Dendritic cell treated with granulocyte-macrophage colony-stimulating factor and Interleukin-4, amounts not matched to agents 40 ng/mL and 50 ng/mL, for 4 days (primary cell): ENCODE measurements at regions not wholly inside any gene's neighbourhood (a gene's known extent, or its start where the extent isn't known, plus 50 kb on each side); places are given as distances from the start of the nearest gene placed in this dataset.

ENCODE experiments used
- H3K27ac Mint-ChIP-seq: one replicate; pipeline ENCODE4 v1.8.0; 2022; ENCODE audit warnings: mild to moderate bottlenecking, mixed read lengths
- H3K27me3 Mint-ChIP-seq: one replicate; pipeline ENCODE4 v1.8.0; 2022; ENCODE audit warnings: mild to moderate bottlenecking, mixed read lengths
- H3K36me3 Mint-ChIP-seq: one replicate; pipeline ENCODE4 v1.8.0; 2022; ENCODE audit warnings: low read depth, mixed read lengths
- H3K4me1 Mint-ChIP-seq: one replicate; pipeline ENCODE4 v1.8.0; 2022; ENCODE audit warnings: low read depth, mixed read lengths
- H3K4me3 Mint-ChIP-seq: one replicate; pipeline ENCODE4 v1.8.0; 2022; ENCODE audit warnings: mild to moderate bottlenecking, moderate library complexity, mixed read lengths
- H3K9me3 Mint-ChIP-seq: one replicate; pipeline ENCODE4 v1.8.0; 2022; ENCODE audit warnings: mixed read lengths
- intact Hi-C: fragments of 100-400 bp; cut with micrococcal nuclease; formaldehyde crosslinking; loops from one replicate; pipeline ENCODE4 v1.15.0; 2022

DNA sequence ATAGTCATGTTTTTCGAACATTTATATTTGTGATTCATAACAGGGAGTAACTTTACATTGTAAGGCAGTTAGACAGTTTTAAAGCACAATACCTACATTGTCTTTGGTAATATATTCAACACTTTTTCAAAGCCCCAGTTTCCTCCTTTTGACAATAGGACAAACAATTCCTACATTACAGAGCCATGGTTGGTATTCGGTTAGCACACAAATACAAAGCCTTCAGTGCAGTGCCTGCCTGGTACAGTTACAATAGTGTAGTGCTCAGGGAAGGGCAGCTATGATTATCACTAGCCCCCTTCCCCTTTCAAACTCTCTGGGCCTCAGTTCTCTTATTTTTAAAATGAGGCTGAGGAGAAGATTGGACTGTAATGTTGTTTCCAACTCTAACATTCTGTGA lies 207.8 kb downstream of the TPBG start:
- Mint-ChIP-seq H3K27me3 (no peaks in the 10 kb centered on the region), H3K4me1 (no peaks in the 10 kb centered on the region), H3K27ac (no peak overlapping the region), H3K4me3 (no peak overlapping the region), H3K9me3 (peaks cover 21% of the 10 kb centered on the region), H3K36me3 (no peaks in the 10 kb centered on the region)
- intact Hi-C loops: no loop called here

GRCh38 chr6:82573254-82573972 lies 209.8 kb downstream of the TPBG start:
- no peak overlapping the region for H3K27ac Mint-ChIP-seq
- no peaks in the 10 kb centered on the region for H3K4me1 Mint-ChIP-seq
- intact Hi-C loops: no loop called here
- no peaks in the 10 kb centered on the region for H3K36me3 Mint-ChIP-seq
- H3K4me3 Mint-ChIP-seq: no peak overlapping the region
- no peaks in the 10 kb centered on the region for H3K27me3 Mint-ChIP-seq
- peaks cover 25% of the 10 kb centered on the region for H3K9me3 Mint-ChIP-seq

DNA sequence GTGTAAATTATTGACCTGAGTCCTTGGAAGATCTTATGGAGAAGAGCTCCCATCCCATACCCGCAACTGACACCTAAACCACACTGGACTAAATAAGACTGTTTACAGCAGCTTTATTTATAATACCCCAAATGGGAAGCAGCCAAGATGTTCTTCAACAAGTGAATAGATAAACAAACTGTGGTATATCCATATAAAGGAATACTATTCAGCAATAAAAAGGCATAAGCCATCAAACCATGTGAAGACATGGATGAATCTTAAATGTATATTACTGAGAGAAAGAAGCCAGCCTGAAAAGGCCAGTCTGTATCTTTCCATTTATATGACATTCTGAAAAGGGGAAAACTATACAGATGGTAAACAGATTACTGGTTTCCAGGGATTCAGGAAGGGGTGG lies 212.7 kb downstream of the TPBG start:
- intact Hi-C loops: no loop called here
- H3K27ac Mint-ChIP-seq: no peak overlapping the region
- no peaks in the 10 kb centered on the region for H3K36me3 Mint-ChIP-seq
- H3K4me3 Mint-ChIP-seq: no peak overlapping the region
- peaks cover 34% of the 10 kb centered on the region for H3K9me3 Mint-ChIP-seq
- no peaks in the 10 kb centered on the region for H3K4me1 Mint-ChIP-seq
- no peaks in the 10 kb centered on the region for H3K27me3 Mint-ChIP-seq

DNA sequence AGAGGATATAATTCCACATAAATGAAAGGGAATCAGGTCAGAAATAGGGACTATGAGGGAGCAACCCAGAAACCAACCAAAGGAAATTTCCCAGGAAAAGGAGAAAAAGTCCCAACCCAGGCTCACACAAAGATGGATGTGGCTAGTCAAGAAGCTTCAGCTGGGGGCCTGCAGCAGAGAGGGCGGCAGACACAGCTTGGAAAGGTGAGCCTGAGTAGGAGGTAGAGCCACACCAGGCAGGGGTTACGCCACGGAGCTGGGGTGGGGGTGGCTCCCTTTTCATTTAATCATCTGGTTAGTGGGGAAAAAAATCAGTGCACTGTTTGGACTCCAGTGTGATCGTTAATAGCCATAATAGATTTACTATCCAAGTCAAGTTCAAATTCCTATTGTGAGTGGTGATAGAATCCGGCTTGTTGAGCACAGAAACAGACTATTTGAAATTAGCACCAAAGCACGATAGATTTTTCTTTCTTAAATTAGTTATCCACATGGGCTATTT lies 220.6 kb downstream of the TPBG start:
- Mint-ChIP-seq H3K4me1 (no peaks in the 10 kb centered on the region), H3K27me3 (no peaks in the 10 kb centered on the region), H3K36me3 (no peaks in the 10 kb centered on the region), H3K4me3 (no peak overlapping the region), H3K9me3 (peaks cover 1% of the 10 kb centered on the region), H3K27ac (no peak overlapping the region)
- intact Hi-C loops: no loop called here

DNA sequence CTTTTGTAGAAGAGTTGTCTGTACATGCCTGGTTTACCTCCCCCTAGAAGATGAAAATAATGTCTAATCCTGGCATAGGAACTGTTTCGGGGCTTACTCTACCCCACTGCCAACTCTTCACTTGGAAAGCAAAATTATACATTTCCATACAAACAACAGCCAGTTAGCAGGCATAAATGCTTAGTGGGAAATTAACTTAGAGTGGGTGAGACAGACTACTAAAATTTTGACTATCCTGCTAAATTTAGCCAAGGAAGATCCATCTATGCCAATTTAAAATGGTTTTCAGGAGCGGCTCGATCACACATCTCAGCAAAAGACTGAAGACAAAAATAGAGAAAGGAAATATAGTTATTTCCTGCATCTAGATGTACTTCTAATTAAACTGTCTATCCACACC lies 221.2 kb downstream of the TPBG start:
- H3K4me1 Mint-ChIP-seq: no peaks in the 10 kb centered on the region
- H3K36me3 Mint-ChIP-seq: no peaks in the 10 kb centered on the region
- H3K27ac Mint-ChIP-seq: no peak overlapping the region
- H3K4me3 Mint-ChIP-seq: no peak overlapping the region
- no peaks in the 10 kb centered on the region for H3K9me3 Mint-ChIP-seq
- intact Hi-C loops: no loop called here
- no peaks in the 10 kb centered on the region for H3K27me3 Mint-ChIP-seq

- Mint-ChIP-seq H3K27me3 (no peaks in the 10 kb centered on the region), H3K36me3 (no peaks in the 10 kb centered on the region), H3K4me3 (no peak overlapping the region), H3K9me3 (no peaks in the 10 kb centered on the region), H3K4me1 (no peaks in the 10 kb centered on the region), H3K27ac (no peak overlapping the region)
- intact Hi-C loops: no loop called here
Measured at GRCh38 chr6:82588020-82588419, 224.4 kb downstream of the TPBG start.

GRCh38 chr6:82588859-82589412 lies 225.3 kb downstream of the TPBG start:
- Mint-ChIP-seq H3K27me3 (no peaks in the 10 kb centered on the region), H3K36me3 (no peaks in the 10 kb centered on the region), H3K9me3 (no peaks in the 10 kb centered on the region), H3K27ac (no peak overlapping the region), H3K4me3 (no peak overlapping the region), H3K4me1 (no peaks in the 10 kb centered on the region)
- intact Hi-C loops: no loop called here

DNA sequence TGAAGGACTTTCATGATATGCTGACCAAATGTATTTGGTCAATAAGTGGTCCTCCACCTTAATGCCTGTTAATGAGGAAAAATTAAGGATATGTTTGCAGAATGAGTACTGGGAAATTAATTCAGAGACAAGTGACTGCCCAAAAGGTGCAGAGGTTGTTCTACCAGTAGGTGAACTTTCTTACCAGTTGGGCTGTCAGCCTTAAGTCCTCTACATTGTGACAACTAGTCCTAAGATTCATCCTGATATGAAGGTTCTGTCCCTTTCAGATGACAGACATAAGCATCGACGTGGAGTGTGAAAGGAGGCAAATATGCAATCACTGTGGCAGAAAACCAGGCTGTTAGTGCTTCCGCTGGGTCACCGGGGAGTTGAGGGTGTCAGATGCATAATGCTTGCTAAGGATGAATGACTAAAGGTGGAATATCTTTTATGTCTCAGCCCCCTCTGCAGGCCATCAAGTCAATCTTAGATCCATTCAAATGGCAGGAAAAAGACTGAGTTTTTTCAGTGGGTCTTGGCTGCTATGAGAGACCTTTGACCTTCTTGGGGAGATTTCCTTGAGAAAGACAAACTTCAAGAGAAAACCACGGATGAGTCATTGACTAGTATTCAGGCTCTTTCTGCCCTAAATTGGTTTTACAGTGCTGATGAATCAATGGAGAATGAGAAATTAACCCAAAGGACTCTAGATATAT lies 226.0 kb downstream of the TPBG start:
- H3K27me3 Mint-ChIP-seq: no peaks in the 10 kb centered on the region
- intact Hi-C loops: no loop called here
- H3K36me3 Mint-ChIP-seq: no peaks in the 10 kb centered on the region
- no peak overlapping the region for H3K4me3 Mint-ChIP-seq
- H3K4me1 Mint-ChIP-seq: no peaks in the 10 kb centered on the region
- H3K27ac Mint-ChIP-seq: no peak overlapping the region
- H3K9me3 Mint-ChIP-seq: no peaks in the 10 kb centered on the region

GRCh38 chr6:82597201-82597600 lies 233.6 kb downstream of the TPBG start:
- Mint-ChIP-seq H3K4me3 (no peak overlapping the region), H3K27ac (no peak overlapping the region), H3K27me3 (no peaks in the 10 kb centered on the region), H3K36me3 (no peaks in the 10 kb centered on the region), H3K9me3 (no peaks in the 10 kb centered on the region), H3K4me1 (no peaks in the 10 kb centered on the region)
- intact Hi-C loops: no loop called here

DNA sequence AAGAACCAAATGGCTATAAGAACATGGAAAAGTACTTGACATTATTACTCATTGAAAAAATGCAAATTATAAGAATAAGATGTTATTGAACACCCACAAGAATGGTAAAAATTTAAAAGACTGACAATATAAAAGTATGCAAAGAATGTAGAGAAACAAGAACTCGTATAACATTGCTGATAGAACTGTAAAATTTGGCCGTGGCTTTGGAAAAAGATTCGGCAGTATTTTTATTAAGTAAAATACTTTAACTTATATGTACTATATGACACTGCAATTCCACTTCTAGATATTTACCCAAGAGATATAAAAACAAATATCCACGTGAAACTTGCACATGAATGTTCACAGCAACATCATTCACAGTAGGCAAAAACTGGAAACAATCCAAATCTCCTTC lies 239.2 kb downstream of the TPBG start:
- Mint-ChIP-seq H3K9me3 (no peaks in the 10 kb centered on the region), H3K4me1 (no peaks in the 10 kb centered on the region), H3K36me3 (no peaks in the 10 kb centered on the region), H3K27ac (no peak overlapping the region), H3K27me3 (no peaks in the 10 kb centered on the region), H3K4me3 (no peak overlapping the region)
- intact Hi-C loops: no loop called here

GRCh38 chr6:82603871-82604270 lies 240.3 kb downstream of the TPBG start:
- H3K27me3 Mint-ChIP-seq: no peaks in the 10 kb centered on the region
- H3K36me3 Mint-ChIP-seq: no peaks in the 10 kb centered on the region
- no peak overlapping the region for H3K4me3 Mint-ChIP-seq
- intact Hi-C loops: no loop called here
- no peak overlapping the region for H3K27ac Mint-ChIP-seq
- no peaks in the 10 kb centered on the region for H3K9me3 Mint-ChIP-seq
- H3K4me1 Mint-ChIP-seq: no peaks in the 10 kb centered on the region

- no peaks in the 10 kb centered on the region for H3K27me3 Mint-ChIP-seq
- intact Hi-C loops: no loop called here
- no peaks in the 10 kb centered on the region for H3K4me1 Mint-ChIP-seq
- no peak overlapping the region for H3K27ac Mint-ChIP-seq
- H3K9me3 Mint-ChIP-seq: no peaks in the 10 kb centered on the region
- no peaks in the 10 kb centered on the region for H3K36me3 Mint-ChIP-seq
- H3K4me3 Mint-ChIP-seq: no peak overlapping the region
Measured at GRCh38 chr6:82607998-82608725, 244.5 kb downstream of the TPBG start.

- intact Hi-C loops: no loop called here
- Mint-ChIP-seq H3K27ac (no peak overlapping the region), H3K9me3 (no peaks in the 10 kb centered on the region), H3K4me1 (no peaks in the 10 kb centered on the region), H3K4me3 (no peak overlapping the region), H3K27me3 (no peaks in the 10 kb centered on the region), H3K36me3 (no peaks in the 10 kb centered on the region)
Measured at GRCh38 chr6:82608781-82609180, 245.2 kb downstream of the TPBG start.

DNA sequence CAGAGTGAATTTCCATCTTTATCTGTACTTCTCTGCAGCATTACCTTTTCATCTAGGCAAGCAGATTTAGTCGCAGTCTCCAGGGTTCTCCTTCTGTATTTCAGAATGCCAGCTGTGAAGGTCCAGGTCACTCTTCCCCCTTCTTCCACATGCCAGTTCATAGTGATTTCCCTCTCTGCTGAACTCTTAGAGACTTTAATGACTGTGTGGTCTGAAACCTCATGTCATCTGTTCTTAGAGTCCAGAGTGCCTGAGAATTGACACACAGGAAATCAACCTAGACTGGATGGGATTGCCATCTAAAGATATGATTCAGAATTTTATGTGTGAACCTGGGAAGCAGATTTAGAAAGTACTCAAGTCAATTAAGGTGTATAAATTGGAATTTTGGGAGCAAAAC lies 248.1 kb downstream of the TPBG start:
- no peaks in the 10 kb centered on the region for H3K9me3 Mint-ChIP-seq
- H3K36me3 Mint-ChIP-seq: no peaks in the 10 kb centered on the region
- intact Hi-C loops: no loop called here
- no peak overlapping the region for H3K4me3 Mint-ChIP-seq
- H3K4me1 Mint-ChIP-seq: no peaks in the 10 kb centered on the region
- no peak overlapping the region for H3K27ac Mint-ChIP-seq
- no peaks in the 10 kb centered on the region for H3K27me3 Mint-ChIP-seq
